ENCODE measurements at regions not wholly inside any gene's neighbourhood (a gene's known extent, or its start where the extent isn't known, plus 50 kb on each side); places are given as distances from the start of the nearest gene placed in this dataset.

- Histone ChIP-seq H3K79me2 (ENCODE audit: insufficient read depth) (no peaks in the 10 kb centered on the region), H3K4me3 (ENCODE audit: low read depth in 2 of 2, low read length in 1 of 2) (no peak overlapping the region), H3K4me1 (ENCODE audit: control insufficient read depth in 1 of 2, insufficient read depth in 2 of 2, low read depth in 1 of 2, low read length in 1 of 2) (peaks cover 0 to 2% of the 10 kb centered on the region in 2 experiments; a peak in 1 of 4 replicates), H3K9me2 (no peaks in the 10 kb centered on the region), H3K36me3 (replicated peaks in 1 of 2; ENCODE audit: control insufficient read depth in 1 of 2, insufficient read depth in 2 of 2, low read length in 1 of 2) (no peaks in the 10 kb centered on the region), H3K9ac (no peak overlapping the region), H3K9me3 (no peaks in the 10 kb centered on the region), H3F3A (replicated peaks; ENCODE audit: insufficient read depth) (no peaks in the 10 kb centered on the region), H3K27ac (ENCODE audit: low read depth in 2 of 2, low read length in 1 of 2) (no peak overlapping the region), H4K20me1 (ENCODE audit: insufficient read depth) (no peaks in the 10 kb centered on the region), H2AFZ (ENCODE audit: low read depth) (no peak overlapping the region), H3K4me2 (no peak overlapping the region), H3K27me3 (ENCODE audit: insufficient read depth) (no peaks in the 10 kb centered on the region)
- TF ChIP-seq, protein P1, sequence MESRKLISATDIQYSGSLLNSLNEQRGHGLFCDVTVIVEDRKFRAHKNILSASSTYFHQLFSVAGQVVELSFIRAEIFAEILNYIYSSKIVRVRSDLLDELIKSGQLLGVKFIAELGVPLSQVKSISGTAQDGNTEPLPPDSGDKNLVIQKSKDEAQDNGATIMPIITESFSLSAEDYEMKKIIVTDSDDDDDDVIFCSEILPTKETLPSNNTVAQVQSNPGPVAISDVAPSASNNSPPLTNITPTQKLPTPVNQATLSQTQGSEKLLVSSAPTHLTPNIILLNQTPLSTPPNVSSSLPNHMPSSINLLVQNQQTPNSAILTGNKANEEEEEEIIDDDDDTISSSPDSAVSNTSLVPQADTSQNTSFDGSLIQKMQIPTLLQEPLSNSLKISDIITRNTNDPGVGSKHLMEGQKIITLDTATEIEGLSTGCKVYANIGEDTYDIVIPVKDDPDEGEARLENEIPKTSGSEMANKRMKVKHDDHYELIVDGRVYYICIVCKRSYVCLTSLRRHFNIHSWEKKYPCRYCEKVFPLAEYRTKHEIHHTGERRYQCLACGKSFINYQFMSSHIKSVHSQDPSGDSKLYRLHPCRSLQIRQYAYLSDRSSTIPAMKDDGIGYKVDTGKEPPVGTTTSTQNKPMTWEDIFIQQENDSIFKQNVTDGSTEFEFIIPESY (IDR thresholded peaks at IDR 0.05; ENCODE audit: borderline replicate concordance, low read depth) = no peak
- no peak for TF ChIP-seq JUND (IDR thresholded peaks at IDR 0.05)
- no peak for TF ChIP-seq NRF1 (IDR thresholded peaks at IDR 0.05; ENCODE audit: low read depth, low read length)
- TF ChIP-seq MXI1 (IDR thresholded peaks at IDR 0.05; ENCODE audit: low read depth, low read length) = no peak
- no peak for TF ChIP-seq ELF1 (IDR thresholded peaks at IDR 0.05)
- TF ChIP-seq MAX (IDR thresholded peaks at IDR 0.05; ENCODE audit: low read depth) = no peak
- no peak for TF ChIP-seq TAF1 (IDR thresholded peaks at IDR 0.05; ENCODE audit: borderline replicate concordance, low read depth, low read length)
- no peak for TF ChIP-seq FOSL2 (IDR thresholded peaks at IDR 0.05; ENCODE audit: borderline replicate concordance, low read depth)
- no peak for TF ChIP-seq FOXJ3 (CRISPR knock-in tag; IDR thresholded peaks at IDR 0.05)
- TF ChIP-seq MEF2A (IDR thresholded peaks at IDR 0.05; ENCODE audit: borderline replicate concordance, low read depth) = no peak
- TF ChIP-seq EZH2phosphoT487 (IDR thresholded peaks at IDR 0.05; ENCODE audit: borderline replicate concordance, low read depth) = no peak
- TF ChIP-seq CHD2 (IDR thresholded peaks at IDR 0.05; ENCODE audit: low read length, partially characterized antibody) = no peak
- TF ChIP-seq SMC3 (IDR thresholded peaks at IDR 0.05; ENCODE audit: low read depth, low read length) = no peak
- no peak for TF ChIP-seq POLR2AphosphoS5 (IDR thresholded peaks at IDR 0.05; ENCODE audit: low read depth, low read length)
- TF ChIP-seq, protein P2, sequence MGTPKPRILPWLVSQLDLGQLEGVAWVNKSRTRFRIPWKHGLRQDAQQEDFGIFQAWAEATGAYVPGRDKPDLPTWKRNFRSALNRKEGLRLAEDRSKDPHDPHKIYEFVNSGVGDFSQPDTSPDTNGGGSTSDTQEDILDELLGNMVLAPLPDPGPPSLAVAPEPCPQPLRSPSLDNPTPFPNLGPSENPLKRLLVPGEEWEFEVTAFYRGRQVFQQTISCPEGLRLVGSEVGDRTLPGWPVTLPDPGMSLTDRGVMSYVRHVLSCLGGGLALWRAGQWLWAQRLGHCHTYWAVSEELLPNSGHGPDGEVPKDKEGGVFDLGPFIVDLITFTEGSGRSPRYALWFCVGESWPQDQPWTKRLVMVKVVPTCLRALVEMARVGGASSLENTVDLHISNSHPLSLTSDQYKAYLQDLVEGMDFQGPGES (IDR thresholded peaks at IDR 0.05; ENCODE audit: low read depth, low read length) = no peak
- no peak for TF ChIP-seq USF2 (IDR thresholded peaks at IDR 0.05; ENCODE audit: borderline replicate concordance, low read depth, low read length)
- no peak for TF ChIP-seq RCOR1 (IDR thresholded peaks at IDR 0.05; ENCODE audit: low read length)
- 76% methylated on average over 2 of the region's 2 CpGs for WGBS (ENCODE audit: low lambda C conversion rate)
- POLR2A ChIA-PET = no interaction called here
- no peak for DNase-seq
- CTCF ChIA-PET = no interaction called here
Observed at GRCh38 chr5:57537811-57538210, 55.2 kb upstream of the ACTBL2 start.
